Left kidney (tissue), 1 donor: ENCODE measurements at regions not wholly inside any gene's neighbourhood (a gene's known extent, or its start where the extent isn't known, plus 50 kb on each side); places are given as distances from the start of the nearest gene placed in this dataset.

Experiments used
- DNase-seq: peaks from one replicate; pipeline ENCODE4 v3.0.0-alpha.2; 2013

- no peak for DNase-seq
Measured at GRCh38 chr6:41451039-41451438, 95.1 kb upstream of the FOXP4 start.

DNA sequence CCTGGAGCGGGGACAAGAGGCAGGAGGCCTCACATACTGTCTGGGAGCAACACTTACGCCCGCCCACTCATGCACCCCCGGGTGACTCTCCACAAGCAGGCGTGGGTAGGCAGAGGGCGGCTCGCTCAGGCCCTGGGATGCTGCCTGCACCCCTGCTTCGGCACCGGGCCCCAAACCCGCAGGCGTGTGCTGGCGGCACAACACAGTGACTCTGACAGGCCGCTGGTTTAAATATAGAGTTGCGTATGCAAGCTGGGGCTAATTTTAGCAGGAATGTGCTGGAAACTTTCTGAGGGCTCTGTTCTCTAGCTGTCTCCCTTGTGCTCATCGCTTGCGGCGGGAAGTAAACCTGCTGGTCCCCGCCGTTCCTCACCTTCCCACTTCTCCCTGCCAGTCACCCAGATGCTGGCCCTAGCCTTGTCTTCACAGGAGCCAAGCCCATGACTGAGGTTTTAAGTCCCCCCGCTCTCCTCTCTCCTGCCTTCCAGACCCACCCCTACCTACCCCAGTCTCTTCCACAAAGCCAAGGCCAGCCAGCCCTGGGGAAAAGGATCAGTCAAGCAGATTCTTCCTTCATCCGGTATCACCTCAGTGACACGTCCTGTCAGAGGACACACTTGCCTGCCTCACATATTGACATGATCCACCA lies 94.5 kb upstream of the FOXP4 start:
- DNase-seq, result no peak

DNA sequence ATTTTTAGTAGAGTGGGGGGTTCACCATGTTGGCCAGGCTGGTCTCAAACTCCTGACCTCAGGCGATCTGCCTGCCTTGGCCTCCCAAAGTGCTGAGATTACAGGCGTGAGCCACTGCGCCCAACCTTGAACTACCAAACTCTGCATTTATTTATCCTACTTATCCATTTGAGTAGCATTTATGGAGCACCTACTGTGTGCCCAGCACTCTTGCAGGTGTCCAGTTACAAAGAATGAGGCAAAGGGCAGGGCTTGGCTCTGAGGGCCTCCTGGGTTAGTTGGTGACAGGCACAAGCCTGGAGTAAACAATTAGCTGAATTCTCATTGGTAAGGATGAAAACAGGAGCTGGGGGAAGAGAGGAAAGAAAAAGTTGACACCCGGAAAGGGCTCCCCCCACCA lies 93.4 kb upstream of the FOXP4 start:
- no peak for DNase-seq

- no peak for DNase-seq
Measured at GRCh38 chr6:41453244-41453643, 92.9 kb upstream of the FOXP4 start.

GRCh38 chr6:41454189-41454789 lies 91.9 kb upstream of the FOXP4 start:
- DNase-seq, result no peak

GRCh38 chr6:41455410-41455809 lies 90.8 kb upstream of the FOXP4 start:
- DNase-seq, result no peak

DNA sequence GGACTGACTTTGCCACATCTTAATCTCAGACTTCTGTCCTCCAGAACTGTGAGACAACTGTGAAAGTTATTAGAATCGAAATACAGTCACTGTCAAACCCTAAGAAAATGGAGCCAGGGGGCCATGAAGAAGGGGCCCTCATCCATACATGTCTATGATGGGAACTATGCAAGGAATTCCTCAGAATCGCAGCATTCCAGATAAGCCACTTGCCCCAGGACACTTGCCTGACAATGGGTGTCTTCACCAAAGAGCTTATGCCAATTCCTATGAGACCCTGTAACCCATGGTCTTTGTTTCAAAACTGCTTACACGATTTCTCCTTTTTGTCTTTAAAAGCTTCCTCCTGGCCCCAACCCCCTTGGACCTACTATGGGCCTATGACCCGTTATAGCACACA lies 90.4 kb upstream of the FOXP4 start:
- no peak for DNase-seq

- DNase-seq, result no peak
Measured at GRCh38 chr6:41457303-41457670, 88.9 kb upstream of the FOXP4 start.

GRCh38 chr6:41459738-41460137 lies 86.4 kb upstream of the FOXP4 start:
- no peak for DNase-seq

- DNase-seq, result no peak
Measured at GRCh38 chr6:41460742-41461336, 85.3 kb upstream of the FOXP4 start.

- no peak for DNase-seq
Measured at GRCh38 chr6:41462033-41462432, 84.1 kb upstream of the FOXP4 start.

DNA sequence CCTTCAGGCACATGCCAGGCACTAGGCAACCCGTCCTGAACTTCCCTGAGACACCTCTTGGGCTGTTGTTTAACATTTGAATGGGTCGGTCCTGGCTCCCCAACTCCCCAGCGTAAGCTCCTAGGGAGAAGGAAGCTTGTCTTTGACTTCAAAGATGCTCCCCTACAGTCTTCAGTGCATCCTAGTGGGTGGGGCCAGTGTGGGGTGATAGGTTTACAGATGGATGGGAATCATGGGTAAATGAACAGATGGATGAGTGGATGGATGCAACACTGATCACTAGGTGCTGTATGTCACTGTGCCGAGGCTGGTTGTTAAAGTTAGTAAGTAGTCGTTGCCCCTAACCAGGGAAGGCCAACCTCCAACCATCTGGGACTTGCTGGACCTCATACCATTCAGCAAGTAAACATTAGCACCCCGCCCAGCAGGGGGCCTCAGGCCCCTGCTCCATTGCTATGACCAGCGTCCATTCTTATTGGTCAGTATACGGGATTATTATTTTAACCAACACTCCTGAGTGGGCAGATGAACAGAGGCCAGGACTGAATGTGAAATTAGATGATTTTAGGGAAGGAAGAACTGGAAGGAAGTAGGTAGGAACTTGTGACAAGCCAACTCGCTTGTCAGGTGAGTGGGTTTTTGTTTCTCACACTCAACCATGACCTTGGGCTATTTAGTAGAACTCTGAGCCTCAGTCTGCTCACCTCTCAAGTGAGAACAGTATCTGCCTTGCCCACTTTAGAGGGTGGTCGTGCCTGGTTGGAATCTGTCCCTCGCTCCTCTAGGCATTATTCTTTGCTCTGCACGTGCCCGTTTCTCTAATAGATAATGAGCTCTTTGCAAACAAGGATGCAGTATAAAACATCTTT lies 82.9 kb upstream of the FOXP4 start:
- no peak for DNase-seq

- no peak for DNase-seq
Measured at GRCh38 chr6:41464019-41464418, 82.2 kb upstream of the FOXP4 start.

DNA sequence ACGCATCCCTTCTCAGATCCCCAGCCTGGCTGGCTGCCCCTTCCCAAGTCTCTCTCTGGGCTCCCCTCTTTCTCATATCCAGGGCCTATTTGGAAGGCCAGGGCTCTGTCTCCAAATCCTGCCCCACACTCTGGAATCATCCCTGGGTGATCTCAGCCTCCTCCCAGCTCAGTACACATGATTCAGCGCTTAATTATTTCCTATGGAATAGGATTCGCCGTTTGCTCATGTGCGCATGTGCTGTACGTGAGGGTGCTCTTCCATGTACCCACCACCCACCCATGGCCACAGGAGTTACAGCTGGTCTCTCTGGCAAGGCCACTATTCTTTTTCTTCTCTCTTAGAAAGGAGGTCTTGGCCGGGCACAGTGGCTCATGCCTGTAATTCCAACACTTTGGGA lies 81.7 kb upstream of the FOXP4 start:
- no peak for DNase-seq

DNA sequence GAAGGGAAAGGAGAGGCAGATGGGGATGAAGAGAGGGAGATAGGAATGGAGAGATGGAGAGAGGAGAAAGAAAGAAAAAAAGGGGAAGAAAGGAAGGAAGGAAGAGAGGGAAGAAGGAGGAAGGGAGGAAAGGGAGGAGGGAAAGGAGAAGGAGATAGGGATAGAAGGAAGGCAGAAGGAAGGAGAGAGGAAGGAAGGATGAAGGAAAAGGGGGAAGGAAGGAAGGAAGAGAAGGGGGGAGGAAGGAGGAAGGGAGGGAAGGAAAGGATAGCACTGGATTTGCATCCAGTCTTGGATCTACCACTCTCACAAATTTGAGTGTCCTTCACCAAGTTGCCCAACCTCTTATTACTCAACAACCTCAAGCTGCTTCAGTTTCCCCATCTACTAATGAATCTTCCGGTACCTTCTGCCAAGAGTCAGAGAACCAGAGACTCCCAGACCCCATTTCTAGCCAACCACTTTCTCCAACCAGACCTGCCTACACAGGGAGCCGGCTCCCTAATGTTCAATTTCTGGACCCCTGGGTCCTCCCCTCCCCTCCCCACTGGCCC lies 79.7 kb upstream of the FOXP4 start:
- no peak for DNase-seq

DNA sequence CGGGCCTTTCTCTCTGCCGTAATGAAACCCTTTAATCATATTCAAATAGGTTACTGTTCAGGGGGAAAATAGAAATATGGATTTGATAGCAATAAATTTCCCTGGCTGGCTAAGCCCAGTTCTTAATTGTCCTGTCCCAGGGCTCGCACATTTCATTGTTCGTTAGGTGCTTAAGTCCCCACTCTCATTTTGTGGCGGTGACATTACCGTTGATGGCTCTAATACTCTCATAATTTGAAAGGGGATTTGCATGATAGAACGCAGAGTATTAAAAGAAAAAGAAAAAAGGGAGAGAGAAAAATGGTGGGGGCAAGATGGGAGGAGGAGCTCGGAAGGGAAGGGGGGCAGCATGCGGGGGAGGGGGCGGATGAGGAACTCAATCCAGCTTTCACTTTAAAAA lies 79.1 kb upstream of the FOXP4 start:
- DNase-seq, result no peak

DNA sequence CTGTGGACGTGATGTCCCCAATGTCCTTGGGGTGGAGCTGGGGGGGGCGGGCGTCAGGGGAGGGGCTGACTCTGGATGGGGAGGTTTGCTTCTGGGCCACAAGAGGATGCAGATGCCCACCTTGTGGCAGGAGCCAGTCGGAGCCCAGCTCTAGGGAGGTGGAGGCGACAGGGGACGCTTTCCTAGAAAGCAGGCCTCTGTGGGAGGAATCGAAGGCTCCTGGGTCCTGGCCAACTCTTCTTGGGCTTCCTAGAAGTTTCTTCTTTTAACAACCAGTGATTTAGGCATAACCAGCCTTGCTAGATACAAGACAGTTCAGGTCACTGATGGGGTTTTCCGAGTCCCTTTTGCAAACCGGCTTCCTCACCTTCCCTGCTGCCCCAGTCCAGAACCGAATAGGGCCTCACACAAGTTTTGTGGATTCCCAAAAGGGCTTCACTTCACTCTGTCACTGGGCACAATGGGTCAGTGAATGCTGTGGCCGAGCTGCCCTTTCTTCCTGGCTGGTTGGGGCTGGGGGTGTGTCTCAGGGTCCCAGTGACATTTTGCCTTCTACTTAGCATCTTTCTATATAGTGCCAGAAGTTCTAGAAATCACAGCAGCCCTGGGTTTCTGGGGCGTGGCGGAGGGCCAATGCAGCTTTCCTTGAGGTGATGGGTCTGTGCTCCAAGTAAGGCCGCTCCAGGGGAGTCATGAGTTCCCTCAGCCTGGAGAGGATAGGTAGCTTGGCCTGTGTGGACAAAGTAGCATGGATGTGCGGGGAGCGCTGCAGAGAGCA lies 78.4 kb upstream of the FOXP4 start:
- DNase-seq, result no peak

GRCh38 chr6:41469156-41470028 lies 76.8 kb upstream of the FOXP4 start:
- DNase-seq, result no peak

DNA sequence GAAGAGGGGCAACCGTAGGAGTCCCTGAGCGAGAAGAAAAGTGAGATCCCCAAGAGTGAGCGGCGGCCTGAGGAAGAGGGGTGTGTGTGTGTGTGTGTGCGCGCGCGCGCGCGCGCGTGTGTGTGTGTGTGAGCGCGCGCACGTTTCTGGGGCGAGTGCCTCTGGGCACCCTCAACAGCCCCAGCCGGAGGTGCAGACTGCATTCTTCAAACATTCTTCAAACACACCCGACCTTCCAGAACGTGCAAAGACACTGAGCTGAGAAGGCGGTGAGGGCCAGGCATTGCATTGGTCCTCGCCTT lies 76.2 kb upstream of the FOXP4 start:
- DNase-seq, result no peak

DNA sequence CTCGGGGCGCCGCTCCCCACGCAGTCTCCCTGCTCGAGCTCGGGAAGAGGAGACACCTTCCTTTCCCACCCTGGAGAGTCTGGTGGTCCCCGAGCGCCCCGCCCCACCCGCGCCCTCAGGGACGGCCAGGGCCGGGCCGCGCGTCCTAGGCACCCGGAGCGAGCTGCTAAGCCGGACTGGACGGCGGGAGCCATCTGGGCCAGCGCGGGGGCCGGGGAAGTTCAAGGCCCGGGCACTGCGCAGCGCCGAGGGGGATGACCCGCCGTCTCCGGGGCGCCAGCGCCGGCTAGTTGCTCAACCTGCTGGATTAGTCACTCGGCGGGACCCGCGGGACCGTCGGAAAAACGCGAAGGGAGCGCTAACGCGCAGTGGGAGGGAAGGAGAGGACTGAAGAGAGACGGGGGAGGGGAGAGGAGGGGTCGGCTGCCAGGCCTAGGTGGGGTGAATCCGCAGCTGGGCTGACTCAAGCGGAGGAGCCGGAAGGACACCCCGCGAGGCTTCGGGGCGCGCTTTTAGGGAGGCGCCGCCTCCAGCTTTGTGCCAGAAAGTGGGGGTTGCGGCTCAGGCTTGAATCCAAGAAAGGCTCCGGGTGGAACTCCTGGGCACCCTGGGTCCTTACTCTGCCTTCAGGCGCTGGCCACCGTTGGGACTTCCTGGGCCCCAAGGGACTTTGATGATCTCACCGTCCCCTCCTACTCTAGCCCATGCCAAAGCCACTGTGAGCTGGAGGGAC lies 75.7 kb upstream of the FOXP4 start:
- no peak for DNase-seq
